GM18502 (cell line): ENCODE measurements at regions not wholly inside any gene's neighbourhood (a gene's known extent, or its start where the extent isn't known, plus 50 kb on each side); places are given as distances from the start of the nearest gene placed in this dataset.

Experiments used
- ATAC-seq: cut with Tn5 transposase; IDR thresholded peaks from one replicate; pipeline ENCODE4 v1.9.1; 2021; ENCODE audit warnings: mild to moderate bottlenecking; ENCODE audit not compliant: unreplicated experiment, poor library complexity

DNA sequence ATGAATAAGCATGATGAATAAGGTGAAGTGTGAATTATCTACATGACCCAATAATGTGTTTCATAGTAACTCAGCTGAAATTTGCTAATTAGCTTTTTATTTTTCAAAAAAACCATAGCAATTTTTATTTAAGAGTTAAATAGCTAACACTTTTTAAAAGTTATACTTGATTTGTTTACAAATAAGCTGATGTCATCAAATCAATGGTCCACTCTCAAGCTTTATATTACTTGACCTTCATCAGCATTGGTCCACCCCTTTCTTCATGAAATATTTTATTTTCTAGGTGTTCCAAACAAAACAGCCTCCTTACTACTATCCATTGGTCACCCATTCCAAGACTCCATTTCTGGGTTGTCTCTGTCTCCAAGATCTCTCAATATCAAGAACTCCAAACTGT, 649.0 kb upstream of the TENM3 start:
- no peak for ATAC-seq

DNA sequence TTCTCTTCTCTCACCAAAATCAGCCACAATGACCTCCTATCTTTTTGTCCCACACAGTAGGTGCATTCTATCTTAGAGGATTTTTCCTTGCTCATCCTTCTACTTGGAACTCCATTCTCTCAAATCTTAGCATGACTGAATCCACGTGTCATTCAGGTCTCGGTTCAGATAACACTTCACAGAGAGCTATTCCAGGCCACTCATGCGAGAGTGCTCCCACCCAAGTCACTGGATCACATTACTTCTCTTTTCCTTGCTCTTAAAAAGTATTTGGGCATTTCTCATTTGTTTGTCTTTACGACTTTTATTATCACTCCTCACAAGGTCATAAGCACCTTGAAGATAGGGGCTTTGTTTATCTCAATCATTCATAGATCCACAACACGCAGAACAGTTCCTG, 647.5 kb upstream of the TENM3 start:
- ATAC-seq = no peak

DNA sequence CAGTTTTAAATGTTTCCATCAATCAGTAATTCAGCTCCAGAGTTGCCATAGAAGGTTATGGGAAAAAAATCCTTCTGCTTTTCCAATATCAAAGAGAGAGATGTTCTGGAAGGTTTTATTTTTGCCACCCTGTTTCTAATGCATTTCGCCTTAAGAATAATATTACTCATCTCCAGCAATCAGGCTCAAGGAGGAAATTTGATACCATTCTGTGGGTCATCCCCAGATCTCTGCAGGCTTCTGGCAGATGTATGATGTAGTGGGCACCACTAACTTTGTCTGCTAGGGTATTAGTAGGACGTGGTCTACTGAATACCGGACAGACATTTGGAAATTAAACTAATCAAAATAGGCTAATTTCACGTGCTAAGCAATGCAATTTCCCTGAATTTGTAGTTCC, 645.4 kb upstream of the TENM3 start:
- ATAC-seq = no peak

DNA sequence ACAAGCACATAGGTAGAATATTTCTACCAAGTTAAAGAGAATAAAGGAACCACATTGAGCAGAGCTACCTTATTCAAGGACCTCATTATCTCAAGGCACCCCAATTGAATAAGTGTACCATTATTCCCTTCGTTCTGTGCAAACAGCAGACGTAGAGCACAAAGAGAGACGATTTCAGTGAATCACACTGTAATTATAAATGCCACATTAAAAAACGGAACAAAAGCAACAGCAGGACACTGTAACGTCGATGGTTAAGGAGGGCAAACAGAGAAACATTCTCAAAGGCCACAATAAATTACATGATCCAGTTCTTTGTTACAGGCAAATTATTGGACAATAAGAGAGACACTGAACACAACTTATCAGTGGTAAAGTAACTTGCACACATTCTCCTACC, 644.1 kb upstream of the TENM3 start:
- no peak for ATAC-seq

- ATAC-seq = no peak
Measured at GRCh38 chr4:181601103-181601502, 642.1 kb upstream of the TENM3 start.

DNA sequence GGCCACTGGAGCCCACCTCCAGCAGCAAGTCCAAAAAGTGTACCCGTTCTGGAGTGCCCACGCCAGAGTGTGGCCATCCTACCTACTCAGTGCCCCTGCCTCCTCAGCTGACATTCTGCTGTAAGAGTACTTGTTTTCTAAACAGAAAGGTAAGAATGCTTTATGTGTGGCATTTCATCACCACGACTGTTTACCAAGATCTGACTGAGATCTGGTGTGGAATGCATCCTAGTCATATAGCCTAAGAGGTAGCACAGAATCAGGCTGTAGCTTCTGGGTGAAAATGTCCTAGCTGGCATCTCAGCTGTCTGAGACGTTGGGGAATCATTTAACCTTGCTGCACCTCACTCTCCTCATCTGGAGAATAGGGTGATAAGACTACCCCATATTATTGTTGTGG, 638.7 kb upstream of the TENM3 start:
- no peak for ATAC-seq

- no peak for ATAC-seq
Measured at GRCh38 chr4:181606300-181606699, 636.9 kb upstream of the TENM3 start.

GRCh38 chr4:181608181-181608580, 635.0 kb upstream of the TENM3 start:
- ATAC-seq = no peak

GRCh38 chr4:181611033-181611711, 632.0 kb upstream of the TENM3 start:
- ATAC-seq = no peak

DNA sequence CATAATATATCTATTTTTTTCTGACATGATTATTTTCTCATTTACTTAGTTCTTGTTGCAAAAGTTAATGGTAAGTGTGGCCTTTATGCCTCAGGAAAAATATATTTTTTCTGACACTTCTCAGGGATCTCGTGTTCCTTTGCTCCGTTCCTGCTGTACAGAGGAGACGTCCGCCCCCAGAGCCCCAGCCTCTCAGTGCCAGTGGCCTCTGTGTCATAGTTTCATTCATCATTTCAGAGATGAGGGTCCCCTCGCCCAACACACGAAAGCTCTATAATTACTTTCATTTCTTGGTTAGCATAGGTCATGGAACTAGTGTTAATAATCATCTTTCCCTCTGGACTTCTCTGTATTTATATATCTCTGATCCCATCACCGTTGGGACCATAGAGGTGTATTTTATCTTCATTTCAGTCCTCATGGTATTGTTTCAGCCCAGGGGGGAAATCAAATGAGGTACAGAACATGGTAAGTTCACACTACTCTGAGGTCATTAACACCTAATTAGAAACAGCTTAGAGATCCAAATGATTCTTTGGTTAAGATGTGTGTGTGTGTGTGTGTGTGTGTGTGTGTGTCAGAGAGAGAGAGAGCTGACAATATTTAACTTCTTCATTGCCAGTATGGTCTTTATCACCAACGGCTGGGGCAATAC, 631.1 kb upstream of the TENM3 start:
- no peak for ATAC-seq

- no peak for ATAC-seq
Measured at GRCh38 chr4:181613200-181613599, 630.0 kb upstream of the TENM3 start.

GRCh38 chr4:181618038-181618618, 625.1 kb upstream of the TENM3 start:
- no peak for ATAC-seq

GRCh38 chr4:181618896-181619295, 624.3 kb upstream of the TENM3 start:
- ATAC-seq = no peak

DNA sequence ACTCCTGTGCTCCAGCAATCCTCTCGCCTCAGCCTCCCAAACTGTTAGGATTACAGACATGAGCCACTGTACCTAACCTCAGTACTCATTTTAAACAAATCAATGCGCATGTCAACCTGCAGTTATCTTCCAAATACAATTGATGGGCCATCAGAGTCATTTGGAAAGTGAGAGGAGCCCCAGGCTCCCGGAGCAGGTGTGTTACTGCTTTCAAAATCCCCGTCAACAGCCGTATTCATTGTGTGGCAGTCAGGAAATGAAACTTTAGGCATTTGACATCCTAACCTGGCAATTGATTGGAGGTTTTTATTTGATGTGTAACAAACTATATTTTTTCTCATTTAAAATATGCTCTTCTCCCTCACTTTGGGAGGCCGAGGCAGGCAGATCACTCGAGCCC, 623.6 kb upstream of the TENM3 start:
- no peak for ATAC-seq

- no peak for ATAC-seq
Measured at GRCh38 chr4:181637186-181638105, 605.8 kb upstream of the TENM3 start.

DNA sequence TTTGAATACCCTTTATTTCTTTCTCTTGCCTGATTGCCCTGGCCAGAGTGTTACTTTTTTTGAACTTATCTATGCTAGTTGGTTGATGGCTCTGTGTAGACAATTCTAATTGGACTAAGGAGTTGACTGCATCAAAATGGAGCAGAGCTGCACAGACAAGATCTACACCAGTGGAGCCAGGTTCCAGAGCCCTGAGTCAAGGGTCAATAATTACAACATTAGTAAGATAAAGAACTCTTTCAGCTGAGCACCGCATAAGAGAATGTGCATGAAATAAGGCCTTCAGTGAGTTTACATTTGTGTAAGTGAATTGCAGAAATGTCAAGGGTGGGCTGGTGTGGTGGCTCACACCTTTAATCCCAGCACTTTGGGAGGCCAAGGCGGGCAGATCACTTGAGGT, 599.7 kb upstream of the TENM3 start:
- ATAC-seq = no peak

DNA sequence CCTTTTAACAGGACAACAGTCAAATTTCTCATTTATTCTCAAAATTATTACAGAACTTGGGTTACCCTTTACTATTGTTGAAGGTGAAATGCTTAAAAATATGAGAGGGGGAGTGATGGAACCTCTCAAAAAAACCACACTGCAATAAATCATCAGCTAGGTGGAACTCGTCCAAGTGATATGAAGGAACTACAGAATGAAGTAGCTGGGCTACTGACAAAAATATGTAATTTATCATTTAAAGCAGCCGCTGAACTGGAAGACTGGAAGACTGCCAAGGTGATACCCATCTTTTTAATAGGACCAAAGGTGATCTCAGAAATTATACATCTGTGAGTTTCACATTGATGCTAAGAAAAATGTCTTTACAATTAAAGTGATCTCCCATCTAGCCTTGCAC, 597.7 kb upstream of the TENM3 start:
- ATAC-seq = no peak

GRCh38 chr4:181646864-181647263, 596.3 kb upstream of the TENM3 start:
- no peak for ATAC-seq

DNA sequence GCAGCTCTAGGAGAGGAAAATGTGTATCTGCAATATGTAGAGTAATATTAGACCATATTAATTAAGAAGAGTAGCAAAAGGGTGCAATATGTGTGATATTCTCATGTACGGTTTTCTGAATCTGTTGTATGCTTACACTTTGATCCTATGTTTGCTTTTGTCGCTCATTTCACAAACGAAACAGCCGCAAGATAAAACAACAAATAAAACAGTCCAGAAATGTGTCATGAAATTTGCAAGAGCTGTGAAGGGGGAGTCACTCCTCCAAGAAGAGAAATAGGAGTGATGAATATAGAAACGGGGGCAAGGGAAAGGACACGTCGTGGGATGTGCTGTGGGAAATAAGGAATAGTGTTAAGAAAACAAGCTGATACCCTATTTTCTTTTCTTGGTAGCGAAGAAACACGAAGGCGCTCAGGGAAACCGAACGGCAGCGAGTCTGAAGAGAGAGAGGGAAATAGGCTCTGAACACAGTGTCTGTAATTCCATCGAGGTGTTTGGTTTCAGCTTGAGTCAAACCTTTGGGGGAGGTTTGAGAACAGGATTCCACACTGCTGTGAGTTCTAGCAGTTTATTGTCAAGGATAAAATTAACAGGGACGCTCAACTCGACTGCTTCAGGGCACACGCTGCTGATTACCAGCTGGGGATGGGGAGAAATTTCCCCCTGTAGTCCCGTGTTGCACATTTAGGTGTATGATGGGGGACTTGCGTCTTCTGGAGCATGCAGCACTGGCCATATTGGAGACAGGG, 595.6 kb upstream of the TENM3 start:
- no peak for ATAC-seq
